ENCODE measurements at regions not wholly inside any gene's neighbourhood (a gene's known extent, or its start where the extent isn't known, plus 50 kb on each side); places are given as distances from the start of the nearest gene placed in this dataset.

GRCh38 chr2:41873102-41874031, 174.5 kb upstream of the PKDCC start:
- intact Hi-C loops (cut with DNase I) = loop anchor here in 1 of 2 donors (5.0 kb wide), 1 partner anchor 214 kb away; no protein-coding TSS in a partner anchor
- Histone ChIP-seq H3K27me3 (no peaks in the 10 kb centered on the region), H3K36me3 (no peaks in the 10 kb centered on the region), H3K9me3 (no peaks in the 10 kb centered on the region), H3K4me1 (no peaks in the 10 kb centered on the region), H3K4me3 (no peak overlapping the region), H3K27ac (no peak overlapping the region)
- DNase-seq = no peak
- no peak for TF ChIP-seq CTCF (IDR thresholded peaks at IDR 0.05)
- no peak for TF ChIP-seq POLR2A (IDR thresholded peaks at IDR 0.05)
- 65% methylated on average over 4 of the region's 4 CpGs for WGBS (ENCODE audit: insufficient coverage, low coverage, low lambda C conversion rate, missing lambda C conversion rate)
- no peak for ATAC-seq

GRCh38 chr2:41877114-41877678, 170.6 kb upstream of the PKDCC start:
- peaks cover 0 to 1% (median 0%) of the 10 kb centered on the region in 4 donors for H3K9me3 ChIP-seq
- H3K4me1 ChIP-seq = peaks cover 0 to 23% (median 0%) of the 10 kb centered on the region in 4 donors
- no peak overlapping the region for H3K27ac ChIP-seq
- DNase-seq (no peak), ATAC-seq (no peak)
- no peak overlapping the region for H3K4me3 ChIP-seq
- TF ChIP-seq POLR2A (IDR thresholded peaks at IDR 0.05) (no peak), CTCF (IDR thresholded peaks at IDR 0.05) (no peak)
- WGBS (ENCODE audit: insufficient coverage, low coverage, low lambda C conversion rate, missing lambda C conversion rate) = 87% methylated on average over 14 of the region's 14 CpGs
- intact Hi-C loops (cut with DNase I) = loop anchor here in 1 of 2 donors (5.0 kb wide), 1 partner anchor 195 kb away; no protein-coding TSS in a partner anchor
- no peaks in the 10 kb centered on the region for H3K27me3 ChIP-seq
- H3K36me3 ChIP-seq = no peaks in the 10 kb centered on the region

GRCh38 chr2:41878056-41878455, 169.8 kb upstream of the PKDCC start:
- no peak for TF ChIP-seq CTCF (IDR thresholded peaks at IDR 0.05)
- TF ChIP-seq POLR2A (IDR thresholded peaks at IDR 0.05) = no peak
- Histone ChIP-seq H3K27ac (no peak overlapping the region), H3K9me3 (peaks cover 0 to 1% (median 0%) of the 10 kb centered on the region in 4 donors), H3K36me3 (no peaks in the 10 kb centered on the region), H3K4me3 (no peak overlapping the region), H3K4me1 (peaks cover 0 to 23% (median 0%) of the 10 kb centered on the region in 4 donors), H3K27me3 (no peaks in the 10 kb centered on the region)
- whole genome bisulfite sequencing (ENCODE audit: insufficient coverage, low coverage, low lambda C conversion rate, missing lambda C conversion rate) = no CpG with 5 or more reads among the region's 10 CpGs
- ATAC-seq = no peak
- DNase-seq = no peak
- intact Hi-C loops (cut with DNase I) = loop anchor here in 1 of 2 donors (5.0 kb wide), 1 partner anchor 194 kb away; no protein-coding TSS in a partner anchor

- H3K4me1 ChIP-seq = peaks cover 0 to 23% (median 0%) of the 10 kb centered on the region in 4 donors
- DNase-seq (no peak), ATAC-seq (no peak)
- H3K4me3 ChIP-seq = no peak overlapping the region
- H3K36me3 ChIP-seq = no peaks in the 10 kb centered on the region
- no peak overlapping the region for H3K27ac ChIP-seq
- H3K9me3 ChIP-seq = peaks cover 0 to 1% (median 0%) of the 10 kb centered on the region in 4 donors
- WGBS (ENCODE audit: insufficient coverage, low coverage, low lambda C conversion rate, missing lambda C conversion rate) = 51% methylated on average over 10 of the region's 11 CpGs
- H3K27me3 ChIP-seq = no peaks in the 10 kb centered on the region
- intact Hi-C loops (cut with DNase I) = loop anchor here in 1 of 2 donors (5.0 kb wide), 1 partner anchor 194 kb away; no protein-coding TSS in a partner anchor
- no peak for TF ChIP-seq CTCF (IDR thresholded peaks at IDR 0.05)
- no peak for TF ChIP-seq POLR2A (IDR thresholded peaks at IDR 0.05)
These were observed 169.0 kb upstream of the PKDCC start for GRCh38 chr2:41878716-41879234.
